Heart right ventricle (tissue), 16 donors: ENCODE measurements at regions not wholly inside any gene's neighbourhood (a gene's known extent, or its start where the extent isn't known, plus 50 kb on each side); places are given as distances from the start of the nearest gene placed in this dataset.

Source experiments
- ATAC-seq, 8 donors: fragments of 200-7000 bp; cut with Tn5 transposase; one replicate each; pipeline ENCODE4 v1.9.1; 2020; ENCODE audit warnings: mild to moderate bottlenecking in 8 of 8, moderate library complexity in 8 of 8, moderate number of reproducible peaks in 1 of 8
- DNase-seq, 2 donors: peaks; one replicate each; pipeline ENCODE4 v3.0.0-alpha.2; 2020
- H3K27ac ChIP-seq, 10 donors: fragments of 200-600 bp; sonication (generic) in 2 of 10; one replicate each; pipeline versions ENCODE4 v1.5.0 to v1.8.0; 2020 to 2022; ENCODE audit warnings: mild to moderate bottlenecking in 3 of 10
- H3K27me3 ChIP-seq, 7 donors: fragments of 200-600 bp; one replicate each; pipeline ENCODE4 v1.8.0; 2021 to 2022; ENCODE audit warnings: mild to moderate bottlenecking in 2 of 7
- H3K36me3 ChIP-seq, 9 donors: fragments of 200-600 bp; sonication (generic) in 1 of 9; one replicate each; pipeline versions ENCODE4 v1.5.0 to v1.8.0; 2020 to 2022; ENCODE audit warnings: mild to moderate bottlenecking in 2 of 9
- H3K4me1 ChIP-seq, 9 donors: fragments of 200-600 bp; sonication (generic) in 1 of 9; one replicate each; pipeline versions ENCODE4 v1.5.0 to v1.8.0; 2020 to 2022; ENCODE audit warnings: mild to moderate bottlenecking in 4 of 9
- H3K4me3 ChIP-seq, 10 donors: fragments of 200-600 bp; sonication (generic) in 2 of 10; one replicate each; pipeline versions ENCODE4 v1.5.0 to v1.8.0; 2020 to 2022; ENCODE audit warnings: mild to moderate bottlenecking in 7 of 10, moderate library complexity in 2 of 10
- H3K9me3 ChIP-seq, 11 donors: fragments of 200-600 bp in 10 of 11; sonication (generic) in 2 of 11; one replicate each; pipeline versions ENCODE4 v1.5.0 to v1.8.0; 2013 to 2022; ENCODE audit warnings: mild to moderate bottlenecking in 2 of 11, control low read depth in 1 of 11, moderate library complexity in 1 of 11
- CTCF ChIP-seq, 9 donors: fragments of 200-600 bp; sonication (generic) in 2 of 9; IDR thresholded peaks; one replicate each; pipeline versions ENCODE4 v1.5.0 to v1.8.0; 2021 to 2022; ENCODE audit warnings: antibody characterized with exemption in 9 of 9, mild to moderate bottlenecking in 5 of 9, moderate library complexity in 1 of 9
- WGBS, 2 donors: extraction: QIAGEN DNeasy Blood & Tissue Kit; methylation state at CpG; one replicate each; pipeline ENCODE4 v1.1.7; 2013; ENCODE audit warnings: inconsistent platforms in 1 of 2; 5-methylcytosine and 5-hydroxymethylcytosine counted together
- intact Hi-C, 10 donors: fragments of 100-400 bp; cut with DNase I; formaldehyde crosslinking; loops; one replicate each; pipeline versions ENCODE4 v1.11.1 to v1.14.2; 2022
- donor health status: Arrhythmogenic right ventricular cardiomyopathy.
- donor health status: ischemic (EF 13 %, LVEDD 7.1; RV severe dilation, severe dysfunction).
- donor health status: healthy with polysubstance abuse.
- donor health status: DM: no; HTN: yes; CAD: no.
- donor health status: DM: no; HTN: no; CAD: no.
- donor health status: ischemic (EF 25% LVEDD 6.9; RV normal size, moderate dysfunction).
- donor health status: ischemic (EF 25% LVEDD 5.7; RV mildly dilated, moderate dysfunction).
- donor health status: healthy.
- donor health status: DM: yes; HTN: yes; CAD: no.
- donor health status: Ischemic cardiomyopathy.
- donor health status: ischemic (EF 35%, LVEDD 5.7; RV mildly dilated, moderate dysfunction).
- donor health status: nonischemic (EF 11% LVEDD 7.7; RV severe dilation, severe dysfunction).
- donor health status: DM: yes; HTN: yes; CAD: no.
- donor health status: PGD.
- donor health status: ischemic (EF 29% LVEDD 5.4; RV normal size, mild dysfunction).
- donor health status: nonischemic (EF 23%, LVEDD 6.1; RV moderate dilation, normal function).

GRCh38 chr7:109915670-109916069, 1175.3 kb upstream of the LRRN3 start:
- H3K27ac ChIP-seq: no peak overlapping the region
- DNase-seq (no peak), ATAC-seq (no peak)
- no peak for TF ChIP-seq CTCF (IDR thresholded peaks at IDR 0.05)
- H3K9me3 ChIP-seq: peaks cover 0 to 39% (median 0%) of the 10 kb centered on the region in 11 donors
- WGBS, 2 donors: 82 to 83% methylated on average over 3 of the region's 3 CpGs
- H3K4me1 ChIP-seq: no peaks in the 10 kb centered on the region
- H3K36me3 ChIP-seq: no peaks in the 10 kb centered on the region
- H3K4me3 ChIP-seq: no peak overlapping the region
- H3K27me3 ChIP-seq: no peaks in the 10 kb centered on the region
- intact Hi-C loops: no loop called here

- intact Hi-C loops: loop anchor here in 1 of 10 donors (10.0 kb wide), 1 partner anchor 1292 kb away; no protein-coding TSS in a partner anchor
- Histone ChIP-seq H3K27me3 (no peaks in the 10 kb centered on the region), H3K36me3 (no peaks in the 10 kb centered on the region), H3K27ac (no peak overlapping the region), H3K4me1 (no peaks in the 10 kb centered on the region), H3K4me3 (no peak overlapping the region), H3K9me3 (peaks cover 0 to 19% (median 0%) of the 10 kb centered on the region in 11 donors)
- TF ChIP-seq CTCF (IDR thresholded peaks at IDR 0.05): no peak
- 61% methylated on average over 2 of the region's 2 CpGs for WGBS, 2 donors
- DNase-seq (no peak), ATAC-seq (no peak)
These were observed 1164.2 kb upstream of the LRRN3 start for GRCh38 chr7:109926738-109927137.

GRCh38 chr7:109930049-109930448, 1160.9 kb upstream of the LRRN3 start:
- no peaks in the 10 kb centered on the region for H3K27me3 ChIP-seq
- no peak for TF ChIP-seq CTCF (IDR thresholded peaks at IDR 0.05)
- no peak for DNase-seq
- H3K4me3 ChIP-seq: no peak overlapping the region
- intact Hi-C loops: no loop called here
- no peak overlapping the region for H3K27ac ChIP-seq
- 88 to 93% methylated on average over 3 of the region's 3 CpGs for WGBS, 2 donors
- H3K36me3 ChIP-seq: no peaks in the 10 kb centered on the region
- peaks cover 0 to 5% (median 0%) of the 10 kb centered on the region in 11 donors for H3K9me3 ChIP-seq
- no peaks in the 10 kb centered on the region for H3K4me1 ChIP-seq
- ATAC-seq: no peak

- no peaks in the 10 kb centered on the region for H3K4me1 ChIP-seq
- 31 to 35% methylated on average over 2 of the region's 2 CpGs for whole genome bisulfite sequencing, 2 donors
- no peak overlapping the region for H3K27ac ChIP-seq
- H3K27me3 ChIP-seq: no peaks in the 10 kb centered on the region
- H3K4me3 ChIP-seq: no peak overlapping the region
- no peak for ATAC-seq
- DNase-seq: no peak
- intact Hi-C loops: no loop called here
- no peak for TF ChIP-seq CTCF (IDR thresholded peaks at IDR 0.05)
- H3K9me3 ChIP-seq: peaks cover 0 to 17% (median 0%) of the 10 kb centered on the region in 11 donors
- no peaks in the 10 kb centered on the region for H3K36me3 ChIP-seq
These were observed 1151.7 kb upstream of the LRRN3 start for GRCh38 chr7:109939207-109939606.
